Cardiac fibroblast (primary cell): ENCODE measurements at regions not wholly inside any gene's neighbourhood (a gene's known extent, or its start where the extent isn't known, plus 50 kb on each side); places are given as distances from the start of the nearest gene placed in this dataset.
A peak's percentile ranks its signal among the peaks of the same experiment; 100 is the strongest.
"Not testable (repeated sequence)": the region's sequence is repeated elsewhere in the genome, so short reads cannot be mapped to it uniquely, and the experiment has no call there.

ENCODE experiments used
- DNase-seq, 2 donors: peaks; one replicate each; pipeline versions ENCODE4 v3.0.0 to v3.0.0-alpha.2; 2010; ENCODE audit warnings: low read depth in 2 of 2
- H3K4me3 ChIP-seq, 2 donors: replicated peaks in 1 of 2; 1 replicate in 1 of 2; 2 replicates in 1 of 2; pipeline ENCODE4 v1.5.1; 2011; ENCODE audit warnings: low read depth in 2 of 2, low read length in 2 of 2, mild to moderate bottlenecking in 2 of 2, moderate library complexity in 1 of 2
- TF ChIP-seq, protein P1 (sequence below): IDR thresholded peaks from one replicate; pipeline ENCODE4 v1.5.1; 2011; ENCODE audit warnings: low read depth, mild to moderate bottlenecking, low read length, inconsistent platforms

DNA sequence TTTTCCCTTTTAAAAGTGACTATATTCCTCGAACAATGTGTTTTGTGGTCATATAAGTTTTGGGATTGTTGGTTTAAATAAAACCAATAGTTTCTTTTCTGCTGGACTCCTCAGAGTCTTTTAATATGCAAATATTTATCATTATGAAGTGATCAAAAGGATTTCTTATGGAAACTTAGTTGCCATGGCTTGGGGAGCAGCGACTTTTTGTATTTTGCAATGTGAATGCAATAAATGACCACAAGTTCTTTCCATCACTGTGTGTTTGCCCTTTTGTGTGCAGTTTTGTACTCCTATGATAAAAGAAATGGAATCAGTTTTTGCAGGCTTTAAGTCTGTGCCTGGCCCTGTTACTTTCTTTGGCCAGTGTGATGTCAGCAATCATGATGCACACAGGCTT lies 68.5 kb upstream of the NUDT6 start:
- TF ChIP-seq, protein P1, sequence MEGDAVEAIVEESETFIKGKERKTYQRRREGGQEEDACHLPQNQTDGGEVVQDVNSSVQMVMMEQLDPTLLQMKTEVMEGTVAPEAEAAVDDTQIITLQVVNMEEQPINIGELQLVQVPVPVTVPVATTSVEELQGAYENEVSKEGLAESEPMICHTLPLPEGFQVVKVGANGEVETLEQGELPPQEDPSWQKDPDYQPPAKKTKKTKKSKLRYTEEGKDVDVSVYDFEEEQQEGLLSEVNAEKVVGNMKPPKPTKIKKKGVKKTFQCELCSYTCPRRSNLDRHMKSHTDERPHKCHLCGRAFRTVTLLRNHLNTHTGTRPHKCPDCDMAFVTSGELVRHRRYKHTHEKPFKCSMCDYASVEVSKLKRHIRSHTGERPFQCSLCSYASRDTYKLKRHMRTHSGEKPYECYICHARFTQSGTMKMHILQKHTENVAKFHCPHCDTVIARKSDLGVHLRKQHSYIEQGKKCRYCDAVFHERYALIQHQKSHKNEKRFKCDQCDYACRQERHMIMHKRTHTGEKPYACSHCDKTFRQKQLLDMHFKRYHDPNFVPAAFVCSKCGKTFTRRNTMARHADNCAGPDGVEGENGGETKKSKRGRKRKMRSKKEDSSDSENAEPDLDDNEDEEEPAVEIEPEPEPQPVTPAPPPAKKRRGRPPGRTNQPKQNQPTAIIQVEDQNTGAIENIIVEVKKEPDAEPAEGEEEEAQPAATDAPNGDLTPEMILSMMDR: no peak
- no peak for DNase-seq

DNA sequence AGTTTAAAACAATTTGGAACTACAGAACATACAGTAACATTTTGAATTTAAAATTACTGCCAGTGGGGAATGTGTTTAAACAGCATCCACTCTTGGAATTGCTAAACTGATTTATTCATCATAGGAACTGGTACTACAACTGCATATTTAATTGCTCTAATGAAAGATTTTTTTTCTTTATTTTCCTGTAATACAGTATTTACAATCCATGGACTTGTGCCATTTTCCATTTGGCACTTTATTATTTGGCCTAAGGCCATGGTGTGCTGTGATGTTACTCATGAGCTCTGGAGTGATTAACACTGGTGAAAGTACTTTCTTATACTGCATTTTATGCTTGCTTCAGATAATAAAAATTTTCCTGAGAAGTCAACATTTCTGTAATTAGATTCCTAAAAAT lies 69.7 kb upstream of the NUDT6 start:
- DNase-seq: peak; percentile 37 to 75
- H3K4me3 ChIP-seq: no peak overlapping the region
- TF ChIP-seq, protein P1: no peak

More for the DNA sequence above, 68.5 kb upstream of the NUDT6 start:
- no peak overlapping the region for H3K4me3 ChIP-seq

DNA sequence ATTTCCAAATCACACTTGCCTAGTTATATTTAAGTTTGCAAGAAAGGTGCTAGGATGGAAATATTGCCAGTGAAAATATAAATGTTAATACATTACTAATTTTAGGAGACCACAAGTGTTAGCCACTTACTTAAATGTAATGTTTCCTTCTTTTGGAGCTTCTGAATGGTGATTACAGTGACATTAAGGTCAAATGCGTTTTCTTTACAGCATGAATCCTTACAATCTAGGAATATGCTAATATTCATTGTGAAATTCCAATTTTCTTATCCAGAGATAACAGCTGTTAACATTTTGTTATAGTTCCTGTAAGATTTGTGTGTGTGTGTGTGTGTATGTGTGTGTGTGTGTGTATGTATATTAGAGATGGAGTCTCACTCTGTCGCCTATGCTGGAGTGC lies 70.2 kb upstream of the NUDT6 start:
- no peak overlapping the region for H3K4me3 ChIP-seq
- TF ChIP-seq, protein P1: no peak
- DNase-seq: peak in 1 of 2 donors; percentile 2

DNA sequence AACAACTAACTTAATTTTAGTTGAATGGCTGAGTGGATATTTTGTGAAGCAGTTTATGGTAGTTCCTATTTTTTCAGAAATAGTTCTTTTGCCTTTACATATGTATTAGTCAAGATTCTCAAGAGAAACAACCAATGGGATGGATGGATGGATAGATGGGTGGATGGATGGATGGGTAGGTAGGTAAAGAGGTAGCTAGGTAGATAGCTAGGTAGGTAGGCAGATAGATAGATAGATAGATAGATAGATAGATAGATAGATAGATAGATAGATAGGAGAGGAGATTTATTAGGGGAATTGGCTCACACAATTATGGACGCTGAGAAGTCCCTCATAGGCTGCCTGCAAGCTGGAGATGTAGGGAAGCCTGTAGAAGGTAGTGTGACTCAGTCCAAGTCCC lies 74.0 kb upstream of the NUDT6 start:
- H3K4me3 ChIP-seq: no peak overlapping the region
- TF ChIP-seq, protein P1: no peak
- DNase-seq: no peak

DNA sequence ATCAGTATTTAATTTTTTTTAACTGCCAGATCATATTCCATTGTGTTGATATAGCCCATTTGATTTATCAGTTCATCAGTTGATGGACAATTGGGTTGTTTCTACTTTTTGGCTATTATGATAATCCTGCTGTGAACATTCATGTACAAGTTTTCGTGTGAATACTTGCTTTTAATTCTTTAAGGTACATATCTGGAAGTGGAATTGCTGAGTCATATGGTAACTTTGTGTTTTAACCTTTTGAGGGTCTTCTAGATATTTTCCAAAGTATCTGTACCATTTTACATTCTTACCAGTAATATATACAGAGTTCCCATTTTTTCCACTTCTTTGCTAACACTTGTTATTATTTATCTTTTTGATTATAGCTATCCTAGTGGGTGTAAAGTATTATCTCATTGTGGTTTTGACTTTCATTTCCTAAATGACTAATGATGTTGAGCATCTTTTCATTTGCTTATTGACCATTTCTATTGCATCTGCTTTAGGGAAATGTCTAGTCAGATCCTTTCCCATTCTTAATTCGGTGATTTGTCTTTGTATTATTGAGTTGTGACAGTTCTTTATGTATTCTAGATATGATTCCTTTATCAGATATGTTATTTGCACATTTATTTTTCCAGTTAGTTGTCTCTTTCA lies 75.2 kb upstream of the NUDT6 start:
- DNase-seq: peak in 1 of 2 donors; percentile 17

DNA sequence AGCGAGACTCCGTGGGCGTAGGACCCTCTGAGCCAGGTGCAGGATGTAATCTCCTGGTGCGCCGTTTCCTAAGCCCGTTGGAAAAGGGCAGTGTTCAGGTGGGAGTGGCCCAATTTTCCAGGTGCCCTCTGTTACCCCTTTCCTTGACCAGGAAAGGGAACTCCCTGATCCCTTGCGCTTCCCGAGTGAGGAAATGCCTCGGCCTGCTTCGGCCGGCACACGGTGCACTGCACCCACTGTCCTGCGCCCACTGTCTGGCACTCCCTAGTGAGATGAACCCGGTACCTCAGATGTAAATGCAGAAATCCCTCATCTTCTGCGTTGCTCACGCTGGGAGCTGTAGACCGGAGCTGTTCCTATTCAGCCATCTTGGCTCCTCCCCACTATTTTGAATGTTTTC lies 81.7 kb upstream of the NUDT6 start:
- not testable (repeated sequence) for H3K4me3 ChIP-seq, DNase-seq

More for the DNA sequence above, 75.2 kb upstream of the NUDT6 start:
- TF ChIP-seq, protein P1: no peak
- H3K4me3 ChIP-seq: no peak overlapping the region

DNA sequence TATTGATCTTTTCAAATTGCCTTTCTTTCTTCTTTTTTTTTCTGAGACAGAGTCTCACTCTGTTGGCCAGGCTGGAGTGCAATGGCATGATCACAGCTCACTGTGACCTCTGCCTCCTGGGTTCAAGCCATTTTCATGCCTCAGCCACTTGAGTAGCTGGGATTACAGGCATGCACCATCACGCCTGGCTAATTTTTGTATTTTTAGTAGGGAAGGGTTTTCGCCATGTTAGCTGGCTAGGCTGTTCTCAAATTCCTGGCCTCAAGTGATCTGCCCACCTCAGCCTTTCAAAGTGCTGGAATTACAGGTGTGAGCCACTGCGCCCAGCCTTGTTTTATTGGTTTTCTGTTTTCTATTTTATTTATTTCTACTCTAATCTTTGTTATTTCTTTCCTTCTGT lies 82.7 kb upstream of the NUDT6 start:
- not testable (repeated sequence) for DNase-seq, H3K4me3 ChIP-seq

DNA sequence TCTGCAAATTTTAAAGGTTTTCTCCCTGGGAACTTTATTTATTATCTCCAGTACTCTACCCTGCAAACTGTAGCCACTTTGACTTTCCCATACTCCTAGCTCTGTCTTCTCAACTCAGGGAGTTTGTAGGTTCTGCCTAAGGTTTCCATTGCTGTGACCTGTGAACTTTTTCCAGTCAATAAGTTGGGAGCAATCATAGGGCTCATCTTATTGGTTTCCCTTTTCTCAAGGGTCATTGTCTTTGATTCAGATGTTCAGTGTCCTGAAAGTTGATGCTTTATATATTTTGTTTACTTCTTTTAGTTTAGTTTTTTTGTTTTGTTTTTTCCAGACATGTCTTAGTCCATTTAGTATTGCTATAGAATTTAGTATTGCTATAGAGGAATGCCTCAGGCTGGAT lies 85.3 kb upstream of the NUDT6 start:
- TF ChIP-seq, protein P1: no peak
- DNase-seq: no peak
- H3K4me3 ChIP-seq: no peak overlapping the region

DNA sequence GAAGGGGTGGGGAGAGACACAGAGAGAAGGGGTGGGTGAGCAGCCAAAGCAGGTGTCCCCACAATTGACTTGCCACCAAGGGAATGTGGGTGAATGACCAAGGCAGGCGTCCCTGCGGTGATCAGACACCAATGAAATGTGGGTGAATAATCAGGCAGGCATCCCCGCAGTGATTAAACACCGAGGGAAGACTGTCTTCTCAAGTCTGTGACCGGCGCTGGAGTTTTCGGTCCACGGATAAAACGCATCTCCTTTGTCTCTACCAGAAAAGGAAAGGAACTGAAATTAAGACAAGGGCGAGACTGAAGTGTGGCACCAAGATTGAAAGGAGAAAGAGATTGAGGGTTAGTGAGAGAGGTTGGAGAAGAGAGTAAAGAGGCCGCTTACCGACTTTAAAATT lies 90.0 kb upstream of the NUDT6 start:
- DNase-seq, H3K4me3 ChIP-seq: not testable (repeated sequence)
